HL-60 (cell line): ENCODE measurements at regions not wholly inside any gene's neighbourhood (a gene's known extent, or its start where the extent isn't known, plus 50 kb on each side); places are given as distances from the start of the nearest gene placed in this dataset.

Experiments used
- DNase-seq, 2 experiments: peaks; one replicate each; pipeline ENCODE4 v3.0.0-alpha.2; 2010 to 2020; ENCODE audit warnings: low read depth in 1 of 2, low spot score in 1 of 2
- H3K27ac ChIP-seq: fragments of 250-450 bp; sonication (Bioruptor Pico); replicated peaks from 2 replicates; pipeline ENCODE4 v1.5.1; 2020; ENCODE audit warnings: mild to moderate bottlenecking, moderate library complexity
- H3K27me3 ChIP-seq: fragments of 250-450 bp; sonication (Bioruptor Pico); 2 replicates; pipeline ENCODE4 v1.5.1; 2021; ENCODE audit warnings: mild to moderate bottlenecking, moderate library complexity; ENCODE audit not compliant: insufficient read depth, poor library complexity, severe bottlenecking
- H3K4me3 ChIP-seq: replicated peaks from 2 replicates; pipeline ENCODE4 v1.5.1; 2011; ENCODE audit warnings: mild to moderate bottlenecking, control low read depth, low read length; ENCODE audit not compliant: insufficient read depth
- CTCF ChIP-seq: IDR thresholded peaks from one replicate; pipeline ENCODE4 v1.5.1; 2011; ENCODE audit warnings: low read length, control low read depth, inconsistent platforms; ENCODE audit not compliant: insufficient read depth
- GABPA ChIP-seq: IDR thresholded peaks from 2 replicates; pipeline ENCODE4 v1.6.1; 2012; ENCODE audit warnings: low read depth
- POLR2AphosphoS5 ChIP-seq: IDR thresholded peaks from 2 replicates; pipeline ENCODE4 v1.6.1; 2012; ENCODE audit warnings: low read depth
- REST ChIP-seq: IDR thresholded peaks from 2 replicates; pipeline ENCODE4 v1.6.1; 2012; ENCODE audit warnings: low read depth; ENCODE audit not compliant: insufficient replicate concordance
- SPI1 ChIP-seq: IDR thresholded peaks from 2 replicates; pipeline ENCODE4 v1.6.1; 2012; ENCODE audit warnings: low read depth, mild to moderate bottlenecking, borderline replicate concordance

GRCh38 chr7:10733747-10734146, 239.9 kb upstream of the PHF14 start:
- H3K4me3 ChIP-seq: no peak overlapping the region
- H3K27me3 ChIP-seq: peaks cover 3% of the 10 kb centered on the region
- DNase-seq: no peak
- H3K27ac ChIP-seq: no peak overlapping the region
- TF ChIP-seq GABPA (no peak), CTCF (no peak), SPI1 (no peak)

- no peak overlapping the region for H3K4me3 ChIP-seq
- no peak for DNase-seq
- peaks cover 3% of the 10 kb centered on the region for H3K27me3 ChIP-seq
- TF ChIP-seq SPI1 (no peak), REST (no peak), GABPA (no peak), CTCF (no peak), POLR2AphosphoS5 (no peak)
- H3K27ac ChIP-seq: no peak overlapping the region
Observed at GRCh38 chr7:10734595-10734994, 239.1 kb upstream of the PHF14 start.

- Histone ChIP-seq H3K4me3 (no peak overlapping the region), H3K27ac (no peak overlapping the region), H3K27me3 (peaks cover 3% of the 10 kb centered on the region)
- no peak for DNase-seq
- TF ChIP-seq REST (no peak), GABPA (no peak), SPI1 (no peak)
Observed at GRCh38 chr7:10739401-10739800, 234.3 kb upstream of the PHF14 start.

GRCh38 chr7:10740805-10741204, 232.9 kb upstream of the PHF14 start:
- Histone ChIP-seq H3K27ac (no peak overlapping the region), H3K4me3 (no peak overlapping the region), H3K27me3 (peaks cover 3% of the 10 kb centered on the region)
- TF ChIP-seq CTCF (no peak), SPI1 (no peak), REST (no peak), POLR2AphosphoS5 (no peak), GABPA (no peak)
- no peak for DNase-seq
